ENCODE measurements at regions not wholly inside any gene's neighbourhood (a gene's known extent, or its start where the extent isn't known, plus 50 kb on each side); places are given as distances from the start of the nearest gene placed in this dataset.

- TF ChIP-seq EZH2phosphoT487 (IDR thresholded peaks at IDR 0.05; ENCODE audit: borderline replicate concordance, low read length), result no peak
- TF ChIP-seq, protein P1, sequence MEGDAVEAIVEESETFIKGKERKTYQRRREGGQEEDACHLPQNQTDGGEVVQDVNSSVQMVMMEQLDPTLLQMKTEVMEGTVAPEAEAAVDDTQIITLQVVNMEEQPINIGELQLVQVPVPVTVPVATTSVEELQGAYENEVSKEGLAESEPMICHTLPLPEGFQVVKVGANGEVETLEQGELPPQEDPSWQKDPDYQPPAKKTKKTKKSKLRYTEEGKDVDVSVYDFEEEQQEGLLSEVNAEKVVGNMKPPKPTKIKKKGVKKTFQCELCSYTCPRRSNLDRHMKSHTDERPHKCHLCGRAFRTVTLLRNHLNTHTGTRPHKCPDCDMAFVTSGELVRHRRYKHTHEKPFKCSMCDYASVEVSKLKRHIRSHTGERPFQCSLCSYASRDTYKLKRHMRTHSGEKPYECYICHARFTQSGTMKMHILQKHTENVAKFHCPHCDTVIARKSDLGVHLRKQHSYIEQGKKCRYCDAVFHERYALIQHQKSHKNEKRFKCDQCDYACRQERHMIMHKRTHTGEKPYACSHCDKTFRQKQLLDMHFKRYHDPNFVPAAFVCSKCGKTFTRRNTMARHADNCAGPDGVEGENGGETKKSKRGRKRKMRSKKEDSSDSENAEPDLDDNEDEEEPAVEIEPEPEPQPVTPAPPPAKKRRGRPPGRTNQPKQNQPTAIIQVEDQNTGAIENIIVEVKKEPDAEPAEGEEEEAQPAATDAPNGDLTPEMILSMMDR (conservative IDR thresholded peaks at IDR 0.05; ENCODE audit: low read depth, low read length), result no peak
- no peak for TF ChIP-seq EZH2 (IDR thresholded peaks at IDR 0.05; ENCODE audit: low read length, unreplicated experiment)
Observed at GRCh38 chr13:80399340-80400163, 58.6 kb upstream of the SPRY2 start.
